NCI-H774 (cell line): ENCODE measurements at regions not wholly inside any gene's neighbourhood (a gene's known extent, or its start where the extent isn't known, plus 50 kb on each side); places are given as distances from the start of the nearest gene placed in this dataset.

Experiments
- DNase-seq: peaks from one replicate; lab custom pipeline; 2025; lab: John Stamatoyannopoulos, UW

DNA sequence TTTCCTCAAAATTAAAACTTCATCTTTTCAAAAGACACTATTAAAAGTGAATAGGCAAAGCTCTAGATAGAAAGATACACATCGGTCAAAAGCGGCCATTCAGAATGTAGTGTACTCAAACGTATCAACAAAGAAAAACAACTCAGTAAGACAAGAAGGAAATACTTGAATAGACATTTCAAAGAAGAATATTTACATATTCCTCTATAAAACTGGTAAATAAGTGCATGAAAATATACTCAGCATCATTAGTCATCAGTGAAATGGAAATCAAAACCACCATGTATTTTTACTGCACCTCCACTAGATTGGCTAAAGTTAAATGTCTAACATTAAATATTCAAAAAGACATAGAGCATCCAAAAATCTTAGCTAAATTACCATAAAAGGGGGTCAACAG is 551.1 kb upstream of the SORCS1 start:
- DNase-seq: no peak

DNA sequence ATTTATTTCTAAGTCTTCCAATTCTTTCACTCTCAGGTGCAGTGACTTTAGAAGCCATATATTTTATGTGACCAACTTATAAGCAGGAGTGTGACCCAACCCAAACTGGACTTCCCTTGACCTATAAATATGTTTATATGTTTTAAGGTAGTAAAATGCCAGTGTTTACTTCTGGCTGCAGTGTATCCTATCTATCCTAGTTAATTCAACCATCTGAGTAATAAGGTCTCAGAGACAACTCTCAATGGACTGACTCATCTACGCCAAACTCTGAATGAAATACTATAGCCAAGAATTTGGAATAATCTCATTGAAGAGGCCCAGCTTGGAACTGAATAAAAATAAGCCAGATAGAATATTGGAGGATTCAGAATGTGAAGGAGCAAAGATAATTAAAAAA is 544.5 kb upstream of the SORCS1 start:
- DNase-seq: no peak

DNA sequence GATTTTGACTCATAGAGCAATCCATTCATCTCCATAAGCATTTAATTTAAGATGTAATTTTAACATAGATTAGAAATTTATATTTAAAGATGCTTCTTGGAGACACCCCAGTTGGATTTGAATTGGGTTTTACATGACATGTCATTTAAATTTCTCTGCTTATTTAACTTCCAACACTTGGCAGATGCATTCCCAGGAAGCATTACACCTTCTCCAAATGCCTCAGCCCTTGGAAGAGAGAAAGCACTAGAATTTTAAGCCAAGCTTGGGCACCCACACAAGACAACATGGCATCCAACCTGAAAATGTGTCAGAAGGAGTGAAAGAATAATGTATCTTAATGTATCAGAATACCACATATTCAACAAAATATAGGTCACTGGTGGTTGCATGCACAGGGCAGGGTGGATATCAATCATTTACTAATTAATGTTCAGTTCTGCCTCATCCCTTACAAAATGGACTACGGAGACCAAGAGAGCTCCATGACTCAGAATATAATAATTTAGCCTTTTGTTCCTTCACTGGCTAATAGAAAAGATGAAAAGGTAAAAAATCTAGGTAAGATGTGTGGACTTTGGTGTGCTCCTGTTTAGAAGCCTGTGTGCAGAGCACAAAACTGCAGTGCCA is 541.7 kb upstream of the SORCS1 start:
- no peak for DNase-seq

DNA sequence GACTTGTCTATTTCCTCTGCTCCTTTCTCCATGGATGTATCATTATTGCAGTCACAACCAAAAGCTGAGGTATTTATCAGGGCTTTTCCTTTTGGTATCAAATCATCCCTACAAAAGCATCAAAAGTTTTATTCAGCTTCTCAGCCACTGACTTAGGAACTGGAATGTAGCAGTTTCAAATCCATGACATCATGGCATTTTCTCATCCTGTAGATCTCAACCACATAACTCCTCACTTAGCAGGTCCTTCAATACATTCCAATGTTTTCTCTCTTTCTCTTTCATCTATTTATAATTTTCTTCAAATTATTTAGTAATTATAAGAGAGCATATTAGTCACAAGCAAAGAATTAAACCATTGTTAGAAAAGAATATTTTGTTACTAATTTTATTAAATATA is 537.4 kb upstream of the SORCS1 start:
- no peak for DNase-seq

DNA sequence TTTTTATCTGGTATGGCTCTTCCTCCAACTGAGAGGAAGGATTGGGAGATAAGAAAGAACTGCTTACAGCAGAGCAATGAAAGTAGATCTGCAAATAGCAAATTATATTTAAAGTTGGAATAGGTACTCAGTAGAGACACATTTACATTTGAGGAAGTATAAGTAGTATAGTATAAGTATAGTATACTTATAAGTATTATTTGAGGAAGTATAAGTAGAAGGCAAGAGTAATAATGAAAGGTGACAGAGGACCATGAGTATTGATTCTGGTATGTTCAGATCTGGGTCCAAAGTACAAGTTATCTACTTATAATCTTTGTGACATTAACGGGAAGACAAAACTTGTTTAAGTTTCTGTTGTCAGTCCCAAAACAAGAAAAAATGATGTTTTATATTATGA is 527.6 kb upstream of the SORCS1 start:
- DNase-seq: no peak

DNA sequence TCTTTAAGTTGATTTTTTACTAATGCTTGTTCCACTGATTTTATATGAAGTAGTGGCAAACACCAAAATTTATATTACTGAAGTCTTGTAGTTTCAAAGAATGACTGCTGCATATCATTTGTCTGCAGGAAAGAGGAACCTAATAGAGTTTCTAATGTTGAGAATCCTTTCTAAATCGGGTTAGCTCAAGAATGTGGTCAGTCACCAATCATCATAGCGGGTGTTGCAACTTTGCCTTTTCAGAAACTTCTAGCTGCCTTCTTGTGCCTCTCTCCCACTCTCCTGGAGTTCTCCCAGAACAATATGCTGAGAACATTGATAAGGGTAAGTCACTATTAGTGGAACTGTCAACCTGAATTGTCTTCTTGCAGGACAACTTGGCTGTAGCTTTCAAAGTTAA is 524.8 kb upstream of the SORCS1 start:
- no peak for DNase-seq

DNA sequence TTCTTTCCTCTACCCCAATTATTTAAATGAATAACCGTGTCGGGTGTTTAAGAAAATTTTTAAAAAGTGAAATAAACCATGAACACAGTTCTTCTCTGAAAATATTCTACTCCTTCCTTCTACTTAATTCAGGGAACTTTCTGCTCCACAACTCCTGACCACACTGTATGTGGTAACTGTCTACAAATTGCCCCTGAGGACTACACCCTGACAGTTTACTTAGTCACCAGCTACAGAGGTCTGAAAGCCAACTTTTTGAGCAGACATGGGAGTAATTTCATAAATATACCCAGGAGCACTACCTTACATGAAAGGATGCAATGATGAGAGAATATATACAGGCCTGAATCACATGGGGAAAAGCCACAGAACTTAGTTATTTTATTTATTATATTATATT is 523.2 kb upstream of the SORCS1 start:
- DNase-seq: no peak

DNA sequence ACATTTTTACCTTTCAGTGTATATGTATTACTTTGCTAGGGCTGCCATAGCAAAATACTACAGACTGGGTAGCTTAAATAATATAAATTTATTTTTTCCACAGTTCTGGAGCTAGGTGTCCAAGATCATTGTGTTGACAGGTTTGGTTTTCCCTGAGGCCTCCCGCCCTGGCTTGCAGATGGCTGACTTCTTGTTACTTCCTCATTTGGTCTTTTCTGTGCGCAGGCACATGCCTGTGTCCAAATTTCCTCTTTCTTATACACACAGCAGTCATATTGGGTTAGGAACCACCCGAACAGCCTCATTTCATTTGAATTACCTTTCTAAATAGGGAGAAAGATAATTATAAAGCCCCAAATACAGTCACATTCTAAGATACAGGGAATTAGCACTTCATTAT is 521.6 kb upstream of the SORCS1 start:
- no peak for DNase-seq

DNA sequence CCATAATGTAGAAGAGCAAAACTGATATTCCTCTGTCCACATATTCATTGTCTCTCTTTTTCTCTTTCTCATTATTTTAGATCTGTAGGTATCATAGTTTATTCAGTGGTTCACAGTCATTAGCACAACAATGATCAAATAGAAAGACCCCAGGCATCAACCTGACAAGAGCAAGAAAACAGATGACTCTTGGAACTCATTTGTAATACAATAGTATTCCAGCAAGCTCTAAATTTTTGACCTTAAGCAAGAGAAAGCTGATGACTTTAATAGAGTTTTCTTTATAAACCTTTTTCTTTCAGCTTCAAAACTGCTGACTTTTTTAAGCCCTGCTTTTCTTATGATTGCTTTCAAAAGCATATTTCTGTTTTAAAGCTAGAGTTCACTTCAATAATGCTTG is 507.5 kb upstream of the SORCS1 start:
- DNase-seq: no peak

DNA sequence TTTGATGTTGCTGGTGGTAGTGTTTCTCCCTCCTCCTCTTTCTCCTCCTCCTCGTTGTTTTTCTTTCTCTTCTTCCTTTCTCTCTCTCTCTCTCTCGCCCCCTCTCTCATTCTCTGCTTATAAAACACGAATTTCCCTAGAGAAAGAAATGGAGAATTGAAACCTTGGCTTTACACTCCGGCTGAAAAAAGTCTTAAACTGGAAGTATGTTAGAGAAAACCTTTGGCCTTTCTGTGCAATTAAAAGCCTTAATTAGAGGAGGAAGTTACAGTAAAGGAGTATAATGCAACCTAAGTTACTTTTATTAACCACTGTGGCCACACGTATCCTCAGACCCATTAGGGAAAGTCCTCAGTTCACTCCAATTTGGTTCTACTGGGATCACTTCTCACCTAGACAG is 501.7 kb upstream of the SORCS1 start:
- no peak for DNase-seq

DNA sequence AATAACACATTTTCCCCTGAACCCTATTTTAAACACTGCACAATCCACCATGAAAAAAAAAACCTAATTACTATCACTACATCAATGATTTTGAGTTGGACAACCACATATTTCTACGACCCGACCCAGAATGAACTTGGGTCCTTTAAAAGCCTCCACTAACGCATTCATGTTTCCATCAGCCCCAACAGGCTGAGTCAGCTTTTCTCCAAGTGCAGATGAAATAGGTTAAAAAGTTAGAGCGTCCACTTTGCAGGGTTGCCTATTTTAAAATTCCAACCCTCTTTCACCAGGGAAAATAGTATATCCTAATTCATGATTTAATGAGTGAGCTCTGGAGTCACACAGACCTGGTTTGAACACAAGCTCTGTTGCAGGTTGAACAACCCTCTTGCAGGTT is 501.0 kb upstream of the SORCS1 start:
- DNase-seq: no peak

DNA sequence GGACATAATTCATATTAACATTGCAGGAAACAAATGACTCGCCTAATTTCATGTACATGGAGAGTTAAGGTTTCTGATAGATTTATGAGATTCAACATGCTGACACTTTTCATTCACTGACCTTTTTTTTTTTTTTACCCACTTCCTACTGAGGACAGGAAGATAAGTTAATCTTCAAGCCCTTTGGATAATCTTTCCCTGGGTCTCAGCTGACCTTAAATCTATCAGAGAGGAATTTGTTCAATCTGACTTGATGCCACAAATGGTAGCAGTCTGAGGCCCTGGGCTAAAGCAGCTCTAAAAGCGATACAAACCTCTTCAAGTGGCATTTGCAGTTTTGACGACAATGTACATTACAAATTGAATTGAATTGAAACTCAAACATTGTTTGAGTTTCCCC is 493.3 kb upstream of the SORCS1 start:
- DNase-seq: no peak

DNA sequence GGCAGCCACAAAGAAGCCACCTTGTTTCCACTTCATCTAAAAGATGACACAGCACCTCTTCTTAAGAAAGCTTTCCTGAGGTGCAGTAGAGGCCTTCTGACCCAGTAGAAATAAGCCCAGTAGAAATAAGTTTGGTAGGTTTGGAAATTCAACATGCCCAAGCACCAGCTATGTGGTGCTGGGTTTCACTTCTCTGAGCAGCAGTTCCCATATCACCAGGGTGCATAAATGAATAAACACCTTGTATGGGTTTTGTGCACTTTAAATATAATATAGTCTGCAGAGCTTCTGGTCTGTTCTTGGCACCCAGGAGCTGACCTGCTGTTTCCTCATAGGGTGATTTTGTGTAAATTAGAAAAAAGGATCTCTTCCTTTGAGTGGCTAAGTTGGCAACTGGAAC is 492.4 kb upstream of the SORCS1 start:
- no peak for DNase-seq

DNA sequence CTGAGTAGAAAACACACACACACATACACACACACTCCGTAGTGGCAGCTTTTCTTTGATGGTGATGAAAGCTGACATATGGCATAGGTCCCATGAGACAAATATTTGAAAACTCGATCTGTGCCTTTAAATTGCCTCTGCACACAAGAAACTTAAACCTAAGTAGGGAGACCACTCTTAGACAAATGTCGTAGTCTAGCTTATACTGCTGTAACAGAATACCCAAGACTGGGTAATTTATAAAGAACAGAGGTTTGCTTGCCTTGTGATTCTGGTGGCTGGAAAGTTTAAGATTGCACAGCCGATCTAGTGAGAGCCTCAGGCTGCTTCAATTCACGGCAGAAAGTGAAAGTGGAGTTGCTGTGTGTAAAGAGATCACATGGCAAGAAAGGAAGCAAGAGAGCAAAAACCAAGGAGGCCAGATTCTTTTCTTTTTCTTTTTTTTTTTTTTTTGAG is 489.4 kb upstream of the SORCS1 start:
- no peak for DNase-seq

DNA sequence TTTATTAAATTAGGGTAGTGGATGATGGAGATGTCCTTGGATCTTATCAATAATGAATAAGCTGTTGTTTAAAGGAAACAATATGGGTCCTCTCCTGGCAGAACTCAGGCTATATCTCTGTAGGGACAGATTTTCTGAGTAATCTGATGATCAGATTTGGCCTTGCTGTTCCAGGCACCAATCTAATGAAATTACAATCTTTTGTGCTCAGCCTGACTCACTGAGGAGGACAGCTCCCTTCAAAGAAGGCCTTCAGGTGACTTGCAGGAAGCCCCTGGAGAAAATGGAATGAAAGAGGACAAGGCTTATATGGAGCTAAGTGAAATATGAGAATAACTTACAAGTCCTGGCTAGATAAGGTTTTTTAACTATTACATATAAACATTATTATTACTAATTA is 486.4 kb upstream of the SORCS1 start:
- no peak for DNase-seq

DNA sequence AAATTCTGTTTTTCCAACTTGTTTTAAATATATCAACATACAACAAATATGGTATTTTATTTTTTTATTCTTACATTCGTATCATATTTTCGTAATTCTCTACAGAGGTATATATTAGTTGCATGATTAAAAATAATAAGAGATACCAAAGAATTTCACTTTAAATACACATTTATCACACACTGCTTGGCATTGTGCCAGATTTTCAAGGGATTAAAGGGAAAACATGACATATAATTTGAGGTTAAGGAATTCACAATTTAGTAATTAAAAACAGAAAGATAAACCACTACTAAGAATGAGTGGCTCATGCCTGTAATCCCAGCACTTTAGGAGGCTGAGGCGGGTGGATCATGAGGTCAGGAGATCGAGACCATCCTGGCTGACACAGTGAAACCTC is 484.7 kb upstream of the SORCS1 start:
- no peak for DNase-seq

DNA sequence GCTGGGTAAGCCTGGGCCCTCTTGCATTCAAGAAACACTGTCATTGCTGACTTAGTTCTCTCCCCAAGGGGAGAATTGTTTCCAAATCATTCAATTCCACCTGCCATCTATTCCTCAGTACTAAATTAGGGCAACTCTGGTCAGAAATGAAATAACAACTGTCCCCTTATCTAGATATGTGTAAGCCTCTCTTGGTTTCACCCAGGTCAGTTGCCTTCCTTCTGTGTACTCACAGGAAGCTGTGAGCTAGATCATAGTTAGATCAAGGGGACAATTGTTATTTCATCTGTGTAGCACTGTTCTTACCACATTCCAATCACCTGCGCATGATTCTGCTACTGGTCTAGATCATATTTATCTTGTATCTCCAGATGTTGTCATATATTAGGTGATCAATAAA is 483.0 kb upstream of the SORCS1 start:
- DNase-seq: no peak

DNA sequence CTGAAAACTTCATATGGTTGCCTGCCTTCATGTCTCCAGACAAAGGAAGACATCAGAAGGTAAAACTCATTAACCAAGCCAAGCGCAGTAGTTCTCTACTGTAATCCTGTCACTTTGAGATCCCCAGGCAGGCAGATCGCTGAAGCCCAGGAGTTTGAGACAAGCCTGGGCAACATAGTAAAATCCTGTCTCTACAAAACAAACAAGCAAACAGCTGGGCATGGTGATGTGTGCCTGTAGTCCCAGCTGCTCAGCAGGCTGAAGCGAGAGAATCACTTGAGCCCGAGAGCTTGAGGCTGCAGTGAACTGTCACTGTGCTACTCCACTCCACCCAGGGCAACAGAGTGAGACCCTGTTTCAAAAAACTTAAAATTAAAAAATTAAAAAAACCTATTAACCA is 467.4 kb upstream of the SORCS1 start:
- no peak for DNase-seq

DNA sequence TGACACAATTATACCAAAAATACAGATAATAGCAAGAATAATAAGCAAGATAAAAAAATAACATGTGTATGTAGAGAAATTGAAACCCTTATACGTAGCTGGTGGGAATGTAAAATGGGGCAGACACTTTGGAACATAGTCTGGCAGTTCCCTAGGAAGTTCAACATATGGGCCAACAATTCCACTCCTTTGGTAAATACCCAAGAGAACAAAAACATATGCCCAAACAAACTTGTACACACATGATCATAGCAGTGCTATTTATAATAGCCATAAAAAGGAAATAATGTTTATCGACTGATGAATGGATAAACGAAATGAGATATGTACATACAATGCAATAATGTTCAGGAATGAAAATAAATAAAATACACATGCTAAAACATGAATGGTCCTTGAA is 462.4 kb upstream of the SORCS1 start:
- no peak for DNase-seq

DNA sequence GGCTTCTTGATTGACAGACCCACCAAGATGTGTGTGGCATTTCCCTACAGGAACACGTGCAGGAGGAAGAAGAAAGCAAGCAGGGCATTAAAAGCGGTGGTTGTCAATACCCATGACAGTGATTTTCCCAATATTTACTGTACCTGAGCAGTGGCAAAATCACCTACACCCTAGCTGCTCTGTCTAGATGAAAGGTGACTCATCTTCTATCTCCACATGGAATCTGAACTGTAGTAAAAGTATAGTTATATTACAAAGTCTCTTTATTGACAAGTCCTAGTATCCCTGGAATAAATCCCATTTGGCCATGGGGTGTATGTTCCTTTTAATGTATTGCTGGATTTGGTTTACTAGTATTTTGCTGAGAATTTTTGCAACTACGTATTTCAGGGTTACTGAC is 458.8 kb upstream of the SORCS1 start:
- DNase-seq: no peak

DNA sequence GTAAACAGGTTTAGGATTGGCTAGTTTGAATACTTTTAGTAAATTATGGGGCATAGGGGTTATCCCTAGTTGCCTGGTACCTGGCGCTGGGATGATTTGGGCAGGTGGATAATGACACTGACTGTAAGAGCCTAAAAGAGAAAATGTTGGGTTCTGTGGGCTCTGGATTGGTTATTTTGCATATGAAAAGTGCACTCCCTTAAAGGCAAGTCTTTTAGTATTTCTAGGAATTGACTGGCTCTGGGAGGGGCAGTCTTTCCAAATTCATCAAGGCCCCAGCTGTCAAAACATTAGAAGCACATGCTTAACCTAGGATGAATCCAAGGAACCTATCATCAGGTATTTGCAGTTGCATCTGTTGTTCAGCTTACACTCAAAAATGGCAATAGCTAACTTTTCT is 454.6 kb upstream of the SORCS1 start:
- DNase-seq: no peak

DNA sequence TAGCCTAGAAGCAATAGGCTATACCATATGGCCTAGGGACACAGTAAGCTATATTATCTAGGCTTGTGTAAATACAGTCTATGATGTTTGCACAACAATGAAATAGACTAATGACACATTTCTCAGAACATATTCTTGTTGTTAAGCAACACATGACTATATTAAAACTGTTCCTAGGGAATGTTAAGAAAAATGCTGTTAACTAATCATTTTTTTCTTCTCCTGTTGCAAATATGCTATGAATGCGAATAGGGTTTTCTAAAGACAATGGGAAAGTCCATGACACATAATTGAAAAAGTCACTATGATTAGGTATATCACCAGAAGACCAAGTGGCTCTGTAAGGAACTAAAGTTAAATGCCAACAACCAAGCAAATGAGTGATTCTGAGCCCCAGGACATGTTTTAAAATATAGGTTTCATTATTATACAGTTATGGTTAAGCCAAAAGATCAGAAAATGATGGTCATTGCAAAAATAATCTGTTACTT is 454.0 kb upstream of the SORCS1 start:
- no peak for DNase-seq

DNA sequence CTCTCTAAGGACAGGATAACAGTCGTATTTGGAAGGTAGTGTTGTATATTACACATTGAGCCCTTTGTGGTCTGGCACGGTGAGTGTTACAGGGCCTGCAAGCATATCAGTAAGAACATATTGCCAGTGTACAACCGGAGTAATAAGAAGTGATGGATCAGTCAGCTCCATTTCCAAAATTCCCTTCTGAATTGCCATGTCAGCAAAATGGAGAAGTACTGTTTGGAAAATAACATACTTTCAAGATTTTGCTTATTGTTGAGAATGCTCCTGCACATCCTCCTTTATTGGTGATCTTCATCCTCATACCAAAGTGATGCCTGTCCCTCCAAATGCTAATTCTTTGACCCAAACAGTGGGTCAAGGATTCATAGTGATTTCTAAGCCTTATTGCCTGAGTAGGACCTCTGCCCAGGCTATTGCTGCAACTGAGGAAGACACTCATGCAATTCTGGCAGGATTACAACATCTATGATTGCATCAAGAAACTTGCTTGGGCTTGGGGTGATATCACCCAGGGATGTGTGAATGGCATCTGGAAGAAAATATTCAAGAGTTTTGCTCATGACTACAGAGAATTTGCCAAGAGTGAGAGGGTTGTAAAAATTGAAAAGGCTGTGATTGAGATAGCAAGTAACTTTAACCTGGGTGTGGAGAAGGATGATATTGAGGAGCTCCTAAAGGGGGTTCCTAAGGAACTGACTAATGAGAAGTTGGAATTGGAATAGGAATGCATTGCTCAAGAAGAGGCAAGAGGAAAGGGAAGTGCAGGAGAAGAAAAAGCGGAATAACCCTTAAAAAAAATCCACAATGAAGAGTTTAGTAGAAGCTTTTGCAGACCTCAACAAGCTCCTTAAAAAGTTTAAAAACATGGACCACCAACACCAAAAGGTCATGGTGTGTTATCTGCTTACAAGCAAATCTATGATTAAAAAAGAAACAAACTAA is 452.2 kb upstream of the SORCS1 start:
- DNase-seq: no peak

DNA sequence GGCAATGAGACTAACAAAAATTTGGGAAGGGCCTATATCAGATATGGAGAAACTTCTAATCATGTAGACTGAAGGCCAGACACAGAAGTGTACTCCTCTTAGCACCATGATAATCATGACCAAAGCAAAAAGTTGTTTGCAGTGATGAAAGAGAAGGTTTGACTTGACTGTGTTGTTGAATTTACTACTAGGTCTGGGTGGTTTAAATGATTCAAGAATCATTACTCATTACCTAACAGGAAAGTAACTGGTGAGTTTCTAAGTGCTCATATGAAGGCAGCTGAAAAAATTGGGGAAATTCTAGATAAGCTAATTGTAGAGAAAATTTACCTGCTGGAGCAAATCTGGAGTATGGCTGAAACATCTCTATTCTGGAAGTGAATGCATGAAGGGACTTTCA is 451.5 kb upstream of the SORCS1 start:
- DNase-seq: no peak
